Esophagus squamous epithelium (tissue), 4 donors: ENCODE measurements at regions not wholly inside any gene's neighbourhood (a gene's known extent, or its start where the extent isn't known, plus 50 kb on each side); places are given as distances from the start of the nearest gene placed in this dataset.

Experiments
- CTCF ChIP-seq, 6 experiments: fragments of 450-650 bp in 4 of 6; fragments of 200-600 bp in 2 of 6; sonication (generic) in 2 of 6; IDR thresholded peaks; one replicate each; pipeline ENCODE4 v1.5.1; 2016 to 2019; ENCODE audit warnings: antibody characterized with exemption in 6 of 6, mild to moderate bottlenecking in 4 of 6, moderate library complexity in 4 of 6
- POLR2A ChIP-seq, 4 donors: fragments of 450-650 bp; IDR thresholded peaks; one replicate each; pipeline ENCODE4 v1.6.1; 2017; ENCODE audit warnings: antibody characterized with exemption in 4 of 4, mild to moderate bottlenecking in 4 of 4, moderate library complexity in 3 of 4

- TF ChIP-seq CTCF (IDR thresholded peaks at IDR 0.05) (no peak), POLR2A (IDR thresholded peaks at IDR 0.05) (no peak)
Observed at GRCh38 chr13:104616990-104617389, 1550.8 kb upstream of the SLC10A2 start.
